ENCODE measurements at regions not wholly inside any gene's neighbourhood (a gene's known extent, or its start where the extent isn't known, plus 50 kb on each side); places are given as distances from the start of the nearest gene placed in this dataset.

DNA sequence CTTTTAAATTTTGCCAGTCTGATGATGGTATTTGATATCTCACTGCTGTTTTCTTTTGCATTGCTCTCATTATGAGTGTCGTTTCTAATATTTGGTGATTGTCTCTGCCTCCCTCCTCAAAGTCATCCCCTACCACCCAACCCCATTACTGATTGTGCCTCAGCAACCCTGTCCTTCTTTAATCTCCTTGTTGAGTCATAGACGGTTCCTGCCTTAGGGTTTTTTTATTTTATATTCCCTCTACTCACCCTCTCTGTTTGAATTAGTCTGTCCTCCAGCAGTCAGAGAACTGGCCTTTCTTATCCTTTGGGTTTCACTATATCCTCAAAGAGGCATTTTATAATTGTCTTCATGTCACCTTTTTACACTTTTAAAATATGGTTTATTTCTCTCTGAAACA is 409.3 kb upstream of the CPEB2 start:
- no peak for DNase-seq

DNA sequence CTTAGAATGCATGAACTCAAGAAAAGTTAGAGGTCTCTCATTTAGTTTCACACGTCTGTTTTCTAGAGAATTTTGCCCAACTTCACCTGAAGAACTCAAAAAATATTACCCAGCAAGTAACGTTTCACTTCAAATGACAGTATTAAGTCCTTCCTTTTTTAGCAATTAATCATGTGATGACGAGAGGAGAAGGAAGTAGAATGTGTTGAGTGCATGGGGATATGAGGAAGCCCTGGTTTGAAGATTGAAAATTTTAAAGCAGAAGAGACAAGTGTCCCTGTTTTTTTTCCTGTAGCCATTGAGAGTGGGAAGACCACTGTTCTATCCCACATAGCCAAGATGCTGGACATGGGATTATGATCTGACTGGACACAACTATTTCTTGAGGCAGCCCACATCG is 406.3 kb upstream of the CPEB2 start:
- no peak for DNase-seq

- no peak for DNase-seq
These were observed 405.8 kb upstream of the CPEB2 start for GRCh38 chr4:14596437-14596836.

DNA sequence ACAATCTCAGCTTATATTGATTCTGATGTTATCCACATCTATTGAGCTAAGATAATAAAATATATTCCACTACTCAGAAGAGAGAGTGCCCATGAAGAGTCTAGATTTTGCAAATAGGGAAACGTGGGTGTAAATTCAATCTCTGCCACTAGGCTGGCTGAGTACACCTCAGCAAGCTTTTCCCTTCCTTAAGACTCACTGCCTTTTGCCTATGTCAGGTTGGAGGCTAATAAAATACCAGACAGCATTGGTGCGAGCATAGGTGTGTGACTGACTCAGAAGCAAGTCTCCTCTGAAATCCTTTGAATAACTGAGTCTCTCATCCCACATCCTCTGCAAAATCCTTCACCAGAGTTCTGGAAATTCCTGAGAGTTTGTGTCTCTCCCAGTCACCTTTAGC is 405.4 kb upstream of the CPEB2 start:
- no peak for DNase-seq

DNA sequence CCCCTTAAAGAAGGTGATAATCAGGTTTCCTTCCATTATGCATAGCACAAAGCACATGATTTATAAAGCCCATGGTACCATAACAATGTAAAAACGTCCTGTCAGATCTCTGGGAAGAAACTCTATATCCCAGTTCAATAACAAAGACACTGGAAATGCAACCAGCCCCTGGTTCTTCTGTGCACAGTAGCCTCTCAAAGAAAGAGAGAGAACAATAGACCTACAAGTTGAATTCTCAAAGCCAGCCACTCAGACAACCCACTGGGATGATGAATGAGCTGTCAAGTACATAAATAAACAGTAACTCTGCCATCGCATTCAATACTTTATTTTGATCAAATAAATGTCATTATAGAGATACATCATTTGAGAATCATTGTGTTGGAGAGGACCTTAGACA is 400.1 kb upstream of the CPEB2 start:
- no peak for DNase-seq

- DNase-seq = no peak
These were observed 395.3 kb upstream of the CPEB2 start for GRCh38 chr4:14607001-14607400.

- DNase-seq = no peak
These were observed 394.7 kb upstream of the CPEB2 start for GRCh38 chr4:14607578-14607977.

GRCh38 chr4:14608630-14609029 is 393.7 kb upstream of the CPEB2 start:
- DNase-seq = no peak

- no peak for DNase-seq
These were observed 387.4 kb upstream of the CPEB2 start for GRCh38 chr4:14614840-14615239.

GRCh38 chr4:14615671-14616070 is 386.6 kb upstream of the CPEB2 start:
- no peak for DNase-seq

DNA sequence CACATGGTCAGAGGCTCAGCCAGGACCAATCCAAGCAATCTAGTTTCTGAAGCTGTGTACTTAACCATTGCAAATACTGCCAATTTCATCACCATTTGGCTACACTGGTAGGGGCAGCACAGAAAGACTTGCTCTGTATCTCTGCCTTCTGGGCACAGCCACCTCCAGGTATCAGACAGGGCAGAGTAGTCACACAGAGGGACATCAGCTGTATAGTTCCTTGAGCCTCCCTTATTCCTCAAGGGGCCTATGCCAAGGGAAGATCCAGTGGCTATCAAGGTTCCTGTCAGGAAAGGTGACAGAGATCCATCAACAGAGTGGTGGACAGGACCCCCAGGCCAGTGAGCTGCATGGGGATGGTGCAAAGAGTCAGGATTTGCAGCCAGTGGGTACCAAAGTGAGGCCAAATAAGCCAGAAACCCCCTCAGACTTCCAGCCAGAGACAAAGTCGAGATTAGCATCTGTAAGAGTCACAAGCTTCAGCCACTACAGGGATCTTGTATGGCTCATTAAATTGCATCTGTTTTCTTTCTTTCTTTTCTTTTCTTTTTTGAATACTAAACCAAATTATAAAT is 381.6 kb upstream of the CPEB2 start:
- DNase-seq = no peak

DNA sequence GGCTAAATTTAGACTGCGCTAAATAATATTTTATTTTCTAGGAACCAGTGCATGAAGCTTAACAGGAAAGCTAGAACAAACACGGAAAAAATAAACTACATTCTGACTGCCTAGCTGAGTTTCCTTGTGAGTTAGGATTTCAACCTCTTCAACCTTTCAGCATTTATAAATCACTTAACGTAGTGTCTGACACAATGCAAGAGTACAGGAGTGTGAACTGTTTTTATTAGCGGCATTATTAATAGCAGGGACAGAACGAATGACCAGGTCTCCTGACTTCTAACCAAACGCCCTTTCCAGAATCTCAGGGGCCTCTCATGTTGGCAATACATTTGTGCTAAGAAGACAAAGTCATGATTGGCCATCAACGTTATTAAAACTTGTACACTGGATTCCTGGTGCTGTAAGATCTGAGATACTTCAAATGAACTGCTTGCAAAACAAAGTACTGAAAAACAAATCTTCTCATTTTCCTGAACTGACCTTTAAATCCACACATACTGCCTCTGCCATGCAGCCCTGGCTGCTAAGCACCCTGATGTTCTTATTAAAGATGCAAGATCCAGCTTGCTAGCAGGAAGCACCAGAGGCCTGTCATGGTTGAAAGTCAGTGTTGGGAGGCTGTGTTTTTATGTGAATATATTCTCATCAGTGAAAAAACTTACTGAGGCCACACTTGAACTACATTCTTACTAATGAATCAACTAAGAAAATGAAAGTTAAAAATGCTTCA is 380.4 kb upstream of the CPEB2 start:
- no peak for DNase-seq

DNA sequence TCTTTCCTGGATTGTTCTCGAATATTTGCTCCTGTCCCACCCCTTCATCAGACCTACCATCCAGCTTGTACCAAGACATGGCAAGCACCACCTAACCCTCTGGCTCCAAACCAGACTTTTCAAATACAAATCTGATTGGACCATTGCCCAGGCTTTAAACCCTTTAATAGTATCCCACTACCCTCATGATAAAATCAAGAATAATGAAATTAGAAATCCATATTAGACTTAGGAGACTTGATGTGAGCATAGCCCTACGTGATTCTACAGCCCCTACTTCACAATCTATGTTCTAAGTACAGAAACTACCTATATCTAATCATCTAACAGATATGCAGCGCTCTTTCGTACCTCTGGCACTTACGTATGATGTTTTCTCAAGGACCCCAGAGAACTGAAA is 375.2 kb upstream of the CPEB2 start:
- DNase-seq = no peak

DNA sequence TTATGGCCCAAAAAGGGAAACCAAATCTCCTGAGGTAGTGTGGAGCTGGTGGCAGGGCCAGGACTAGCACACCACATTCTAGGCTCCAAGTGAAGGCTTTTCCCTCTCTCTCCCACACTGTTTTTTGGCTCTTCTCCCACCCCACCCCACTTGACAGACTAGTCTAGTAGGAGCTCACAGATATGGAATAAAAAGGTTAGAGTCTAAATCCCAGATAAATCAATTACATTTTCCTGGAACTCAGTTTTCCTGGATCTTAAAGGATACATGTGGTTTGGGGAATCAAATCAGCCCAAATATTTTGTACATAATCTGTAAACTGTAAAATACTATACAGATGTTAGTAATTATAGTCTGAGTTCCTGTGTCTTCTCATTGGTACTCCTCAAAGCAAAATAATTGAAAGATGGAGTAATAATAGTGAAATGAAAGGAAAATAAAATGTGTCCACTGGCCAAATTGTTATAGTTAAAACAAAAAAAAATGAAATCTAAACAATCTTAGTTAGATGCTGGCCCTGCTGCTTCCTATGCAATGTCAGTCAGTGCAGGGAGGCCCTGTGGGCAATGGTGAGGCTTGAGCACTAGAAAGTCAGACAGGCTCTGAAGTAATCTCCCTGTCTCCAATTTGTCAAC is 370.4 kb upstream of the CPEB2 start:
- DNase-seq = no peak

GRCh38 chr4:14636563-14636962 is 365.7 kb upstream of the CPEB2 start:
- no peak for DNase-seq

DNA sequence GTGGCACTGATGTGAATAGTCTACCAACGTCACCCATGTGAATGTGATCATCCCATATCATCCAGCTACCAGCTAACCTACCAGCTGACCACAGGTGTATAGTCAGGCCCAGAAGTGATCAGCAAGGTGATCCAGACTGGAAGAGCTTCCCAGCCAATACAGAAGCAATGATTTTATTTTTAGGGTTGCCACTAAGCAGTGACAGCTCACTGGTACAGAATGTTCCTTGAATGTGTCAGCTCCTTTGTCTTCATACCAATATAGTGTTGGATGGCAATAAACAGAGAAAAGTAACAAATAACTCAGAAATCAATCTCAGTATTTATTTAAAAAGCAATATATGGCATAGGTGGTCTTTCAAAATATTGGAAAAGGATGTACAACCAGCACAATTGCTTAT is 361.8 kb upstream of the CPEB2 start:
- no peak for DNase-seq

DNA sequence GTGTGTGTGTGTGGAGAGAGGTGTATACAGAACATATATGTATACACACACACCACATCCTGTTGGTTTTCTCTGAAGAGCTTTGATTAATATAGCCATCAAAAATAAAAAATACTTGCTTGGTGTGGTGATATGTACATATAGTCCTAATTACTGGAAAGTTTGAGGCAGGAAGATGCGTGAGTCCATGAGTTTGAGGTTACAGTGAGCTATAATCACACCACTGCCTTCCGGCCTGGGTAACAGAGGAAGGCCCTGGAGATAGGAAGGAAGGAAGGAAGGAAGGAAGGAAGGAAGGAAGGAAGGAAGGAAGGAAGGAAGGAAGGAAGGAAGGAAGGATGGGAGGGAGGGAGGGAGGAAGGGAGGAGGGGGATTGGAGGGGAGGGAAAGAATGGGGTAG is 360.4 kb upstream of the CPEB2 start:
- DNase-seq = no peak

DNA sequence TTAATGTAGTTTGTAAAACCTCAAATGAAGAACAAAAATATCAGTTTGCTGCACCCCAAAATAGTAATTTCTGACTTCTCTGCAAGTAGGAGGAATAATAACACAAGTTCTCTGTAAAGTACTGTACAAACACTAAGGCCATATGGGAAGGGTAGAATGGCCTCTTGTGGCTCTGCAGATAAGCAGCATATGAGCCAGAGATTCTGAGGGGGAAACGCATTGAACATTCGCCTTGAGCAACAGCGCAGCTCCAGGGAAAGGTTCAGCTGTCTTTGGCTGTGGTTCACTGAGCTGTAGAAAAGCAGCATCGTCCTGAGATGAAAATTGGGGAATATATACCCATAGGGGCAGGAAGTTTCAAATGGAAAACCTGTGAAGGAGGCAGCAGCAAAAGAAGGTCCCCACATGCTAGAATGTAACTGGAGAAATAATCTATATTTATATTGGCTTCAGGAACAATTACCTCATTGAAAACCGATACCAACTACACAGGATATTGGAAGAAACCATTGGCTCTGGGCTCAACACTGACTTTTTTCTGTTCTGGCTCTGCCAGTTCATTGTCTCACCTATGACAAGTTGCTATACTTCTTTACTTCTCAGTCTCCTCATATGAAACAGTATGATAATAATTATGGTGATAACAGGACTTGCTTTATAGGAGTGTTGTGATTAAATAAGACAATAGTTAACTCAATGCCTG is 357.6 kb upstream of the CPEB2 start:
- no peak for DNase-seq

DNA sequence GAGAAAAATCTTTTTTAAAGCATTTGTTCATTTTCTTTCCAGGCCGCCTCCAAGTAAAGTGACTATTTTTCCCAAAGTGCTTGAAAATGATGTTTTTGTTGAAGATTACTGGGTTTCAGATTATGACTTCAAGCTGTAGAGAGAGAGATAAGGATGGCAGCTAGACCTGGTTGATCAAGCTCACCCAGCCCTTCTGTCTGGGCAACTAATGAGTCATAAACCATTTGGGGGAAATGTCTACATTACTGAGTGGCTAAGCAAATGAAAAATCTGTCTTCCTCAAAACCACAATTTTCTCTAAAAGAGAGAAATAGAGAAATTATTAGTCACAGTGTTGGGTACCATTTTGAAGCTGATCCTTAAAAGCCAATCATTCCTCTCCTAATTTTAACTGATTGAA is 355.4 kb upstream of the CPEB2 start:
- DNase-seq = no peak

GRCh38 chr4:14650127-14650526 is 352.2 kb upstream of the CPEB2 start:
- DNase-seq = no peak

DNA sequence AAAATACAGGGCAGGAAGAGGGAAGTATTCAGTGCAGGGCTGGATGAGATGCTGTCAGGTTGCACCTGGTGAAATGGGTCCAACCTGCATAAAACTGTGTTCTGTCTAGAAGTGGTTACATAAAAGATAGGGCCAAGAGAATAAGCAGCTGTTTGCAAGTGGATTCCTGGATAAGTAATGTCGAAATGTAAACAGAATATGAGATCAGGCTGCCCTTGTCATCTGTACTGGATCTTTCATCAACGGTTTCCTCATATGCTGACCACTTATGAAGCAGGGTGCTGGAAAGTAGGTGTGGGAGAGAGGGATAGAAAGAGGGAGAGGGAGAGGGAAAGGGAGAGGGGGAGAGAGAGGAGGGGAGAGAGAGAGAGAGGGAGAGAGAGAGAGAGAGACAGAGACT is 349.8 kb upstream of the CPEB2 start:
- DNase-seq = no peak

DNA sequence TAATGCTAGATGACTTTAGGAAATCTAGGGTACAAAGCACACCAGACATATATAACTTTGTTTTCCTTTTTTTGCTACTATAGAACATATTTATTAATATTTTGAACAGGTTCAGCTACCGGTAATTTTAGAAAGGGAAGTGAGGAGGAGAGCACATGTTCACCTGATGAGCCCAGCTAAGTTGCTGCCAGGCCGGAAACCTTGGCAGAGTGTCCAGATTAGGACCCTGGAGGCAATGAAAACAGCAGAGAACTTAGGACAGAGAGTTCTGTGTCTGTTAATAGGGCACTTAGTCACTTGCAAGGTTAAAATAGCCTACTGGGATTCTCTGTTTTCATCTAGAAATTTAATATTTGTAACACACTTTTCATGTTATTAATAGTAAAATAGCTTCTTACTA is 348.9 kb upstream of the CPEB2 start:
- DNase-seq = no peak

- DNase-seq = no peak
These were observed 343.0 kb upstream of the CPEB2 start for GRCh38 chr4:14659286-14659685.

DNA sequence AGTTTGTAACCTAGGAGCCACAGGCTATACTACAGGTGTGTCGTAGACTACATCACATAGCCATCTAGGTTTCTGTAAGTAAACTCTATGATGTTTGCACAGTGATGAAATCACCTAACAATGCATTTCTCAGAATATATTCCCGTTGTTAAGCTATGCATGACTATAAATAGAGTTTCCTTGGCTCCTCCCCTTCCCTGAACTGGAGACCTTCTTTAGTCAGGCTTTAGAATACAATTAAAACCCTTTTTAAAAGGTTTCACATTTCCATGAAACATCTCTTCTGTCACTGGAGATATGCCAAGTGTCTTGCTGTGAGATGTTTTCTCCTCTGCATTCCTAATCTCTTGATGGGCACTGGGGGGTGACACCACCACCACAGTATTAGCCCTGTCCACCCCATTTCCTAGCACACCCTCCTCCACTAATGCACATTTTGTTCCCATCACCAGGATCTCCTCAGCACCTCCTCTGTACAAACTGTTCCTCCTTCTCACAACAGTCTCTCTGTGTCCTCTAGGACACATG is 334.6 kb upstream of the CPEB2 start:
- no peak for DNase-seq

Data from CD4-positive, alpha-beta T cell treated with Interleukin-4 for 4 hours (primary cell).